ENCODE measurements at regions not wholly inside any gene's neighbourhood (a gene's known extent, or its start where the extent isn't known, plus 50 kb on each side); places are given as distances from the start of the nearest gene placed in this dataset.

DNA sequence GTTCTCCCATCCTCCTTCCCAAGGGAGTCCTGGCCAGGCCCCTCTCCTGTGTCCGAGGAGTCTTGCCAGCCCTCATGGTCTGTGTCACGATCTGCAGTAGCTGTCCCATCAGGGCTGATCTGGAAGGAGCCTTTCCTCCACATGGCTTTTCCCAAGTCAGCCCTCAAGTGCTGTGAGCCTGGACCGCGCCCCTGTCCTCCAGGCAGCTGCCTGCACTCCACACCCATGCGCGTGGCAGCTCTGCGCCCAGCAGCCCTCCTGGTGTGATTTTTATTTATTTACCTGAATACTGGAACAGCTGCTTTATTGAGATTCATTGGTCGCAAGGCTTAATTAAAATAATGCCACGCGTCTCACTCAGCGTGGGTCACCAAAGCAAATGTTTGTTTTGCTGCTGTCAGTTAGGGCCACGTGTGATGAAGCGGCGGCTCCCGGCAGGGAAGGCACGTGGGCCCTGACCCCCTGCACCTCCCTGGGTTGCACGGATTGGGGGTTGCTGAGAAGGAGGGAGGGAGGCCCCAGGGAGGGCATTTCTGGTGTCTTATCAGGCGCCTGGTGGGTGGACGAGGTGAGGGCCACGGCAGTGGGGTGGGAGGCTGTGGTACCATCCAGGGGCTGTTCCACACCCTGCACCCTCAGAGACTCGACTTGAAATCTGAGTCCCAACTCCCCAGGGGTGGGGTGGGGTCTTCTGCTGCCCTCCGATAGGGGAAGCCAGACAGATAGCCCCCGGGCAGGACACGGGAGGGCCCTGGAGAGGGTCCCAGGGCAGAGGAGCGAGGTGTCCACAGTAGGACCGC lies 206.3 kb upstream of the C14orf180 start:
- no peak for DNase-seq

DNA sequence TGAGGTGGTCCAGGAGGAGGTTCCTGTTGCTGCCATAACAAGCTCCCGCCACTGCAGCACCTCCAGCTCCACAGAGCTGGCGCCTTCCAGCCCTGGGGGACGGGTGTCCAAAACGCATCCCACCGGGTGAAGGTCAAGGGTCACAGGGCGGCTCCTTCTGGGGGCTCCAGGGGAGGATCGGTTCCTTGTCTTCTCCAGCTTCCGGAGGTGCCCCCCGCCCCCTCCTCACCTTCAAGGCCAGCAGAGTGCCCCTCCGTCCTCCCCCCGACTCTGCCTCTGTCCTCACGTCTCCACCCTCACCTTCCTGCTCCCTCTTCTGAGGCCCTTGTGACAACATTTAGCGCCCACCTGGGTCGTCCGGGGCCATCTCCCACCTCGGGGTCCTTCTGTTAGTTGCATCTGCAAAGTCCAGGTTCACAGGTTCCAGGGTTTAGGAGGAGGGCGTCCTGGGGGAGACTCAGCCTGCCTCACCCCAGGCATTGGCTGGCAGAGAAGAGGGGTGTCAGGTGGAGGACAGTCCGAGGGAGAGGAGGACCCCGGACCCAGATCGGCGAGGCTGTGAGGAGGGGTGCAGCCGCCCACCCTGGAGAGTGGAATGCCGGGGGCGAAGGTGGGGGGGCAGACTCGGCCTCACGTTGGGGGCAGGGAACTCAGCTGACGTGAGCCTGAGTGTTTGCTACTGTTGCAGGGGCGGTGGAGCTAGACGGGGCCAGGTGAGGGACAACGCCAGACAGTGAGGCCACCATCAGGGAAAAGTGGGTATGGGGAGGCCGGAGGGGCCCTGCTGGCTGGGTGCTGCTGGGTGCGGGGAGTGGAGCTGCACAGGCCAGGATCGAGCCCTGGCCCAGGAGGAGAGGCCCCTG lies 205.5 kb upstream of the C14orf180 start:
- DNase-seq, result no peak

DNA sequence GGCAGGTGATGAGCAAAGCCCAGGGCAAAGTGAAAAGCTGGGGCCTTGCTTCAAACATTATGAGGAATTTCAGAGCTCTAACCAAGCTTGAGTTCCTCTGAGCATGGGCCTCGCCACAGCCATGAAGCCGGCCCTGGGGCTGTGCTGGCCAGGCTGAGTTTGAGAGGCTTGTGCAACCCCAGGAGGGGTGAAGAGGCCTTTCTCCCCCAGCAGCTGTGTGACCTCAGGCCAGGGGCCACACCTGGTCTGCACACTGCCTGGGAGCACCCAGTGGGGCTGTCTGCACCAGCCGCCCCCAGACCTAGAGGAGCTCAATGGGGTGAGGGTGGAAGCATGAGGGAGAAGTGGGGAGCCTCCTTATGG lies 204.9 kb upstream of the C14orf180 start:
- DNase-seq, result no peak

DNA sequence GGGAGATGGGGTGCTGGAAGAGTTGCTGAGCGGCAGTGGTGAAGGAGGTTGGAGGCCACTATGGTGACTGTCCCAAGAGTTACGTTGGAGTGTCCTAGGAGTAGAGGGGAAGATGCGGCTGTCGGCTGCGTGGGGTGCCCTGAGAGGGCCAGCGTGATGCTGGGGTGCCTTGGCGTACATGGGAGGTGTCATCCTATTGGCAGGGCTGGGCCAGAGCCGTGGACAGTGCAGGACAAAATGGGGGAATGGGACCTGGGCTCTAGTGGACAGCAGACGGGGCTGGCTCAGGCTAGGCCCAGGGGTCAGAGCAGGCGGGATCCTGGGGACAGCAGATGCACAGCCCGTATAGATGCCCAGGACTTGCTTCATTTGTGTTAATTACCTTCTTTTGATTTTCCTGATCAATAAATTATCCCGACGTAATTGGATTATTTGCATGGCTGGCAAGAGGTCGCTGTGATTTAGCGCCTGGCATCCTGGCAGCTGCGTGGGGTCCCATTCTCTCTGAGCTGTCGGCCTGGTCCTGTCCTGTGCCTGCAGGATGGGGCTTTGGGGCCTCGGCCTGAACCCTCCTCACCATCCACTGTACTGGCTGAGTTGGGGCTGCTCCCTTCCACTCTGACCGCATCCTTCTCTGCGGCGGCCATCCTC lies 203.9 kb upstream of the C14orf180 start:
- DNase-seq, result no peak

DNA sequence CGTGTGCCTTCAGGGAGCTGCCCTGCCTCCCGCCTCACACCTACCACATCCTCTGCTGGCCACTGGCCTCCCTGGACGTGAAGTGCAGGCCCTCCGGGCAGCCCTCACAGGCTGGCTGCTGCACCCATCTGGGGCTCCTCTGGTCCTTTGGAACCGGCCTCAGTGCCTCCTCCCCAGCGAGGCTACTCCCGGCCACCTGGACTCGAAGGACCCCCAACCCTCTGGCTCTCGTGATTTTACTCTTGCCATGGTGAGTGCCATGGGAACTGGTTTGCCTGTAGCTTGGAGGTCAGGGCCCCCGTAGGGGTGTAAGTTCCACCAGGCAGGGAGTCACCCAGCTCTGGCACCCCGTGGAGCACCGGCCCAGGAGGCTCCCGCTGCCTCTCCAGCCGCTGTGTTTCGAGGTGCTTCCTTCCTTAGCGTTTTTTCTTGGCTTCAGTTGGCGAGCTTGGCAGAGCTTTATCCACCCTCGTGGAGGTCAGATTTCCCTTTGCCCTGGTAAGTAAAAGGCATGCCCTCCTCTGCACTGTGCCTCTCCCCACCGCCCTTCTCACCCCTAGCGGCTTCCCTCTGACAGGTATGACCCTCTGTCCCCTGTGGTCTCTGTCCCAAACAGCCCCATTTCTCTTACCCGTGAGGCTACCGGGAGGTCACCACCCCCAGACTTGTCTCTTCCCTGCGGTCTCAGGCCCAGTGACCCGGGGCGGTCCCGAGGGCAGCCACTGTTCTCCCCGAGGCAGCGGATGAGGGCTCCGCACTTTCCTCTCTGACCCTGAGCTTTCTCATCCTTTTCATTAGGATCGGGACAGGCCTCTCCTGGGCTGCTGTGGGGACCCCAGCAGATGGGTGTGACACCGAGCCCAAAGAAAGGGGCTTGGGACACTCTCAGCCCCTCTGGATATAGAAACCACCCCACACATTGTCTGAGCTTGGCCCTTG lies 203.1 kb upstream of the C14orf180 start:
- DNase-seq, result no peak

DNA sequence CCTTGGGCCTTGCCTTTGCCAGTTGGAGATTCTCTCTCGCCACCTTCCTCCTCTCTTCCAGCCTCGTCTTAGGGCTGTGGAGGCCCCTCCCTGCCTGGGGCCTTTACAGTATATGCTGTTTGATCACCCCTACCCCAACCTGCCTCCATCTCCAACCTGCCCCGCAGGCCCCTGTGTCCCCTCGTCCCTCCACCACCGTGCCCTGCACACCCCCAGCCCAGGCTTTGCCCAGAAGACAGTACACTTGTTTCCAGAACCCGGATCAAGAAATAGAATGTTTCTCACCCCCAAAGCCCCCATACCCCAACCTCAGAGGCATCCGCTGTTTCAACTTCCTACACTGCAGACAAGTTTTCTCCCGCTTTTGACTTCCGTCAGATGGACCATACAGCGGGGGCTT lies 202.3 kb upstream of the C14orf180 start:
- no peak for DNase-seq

DNA sequence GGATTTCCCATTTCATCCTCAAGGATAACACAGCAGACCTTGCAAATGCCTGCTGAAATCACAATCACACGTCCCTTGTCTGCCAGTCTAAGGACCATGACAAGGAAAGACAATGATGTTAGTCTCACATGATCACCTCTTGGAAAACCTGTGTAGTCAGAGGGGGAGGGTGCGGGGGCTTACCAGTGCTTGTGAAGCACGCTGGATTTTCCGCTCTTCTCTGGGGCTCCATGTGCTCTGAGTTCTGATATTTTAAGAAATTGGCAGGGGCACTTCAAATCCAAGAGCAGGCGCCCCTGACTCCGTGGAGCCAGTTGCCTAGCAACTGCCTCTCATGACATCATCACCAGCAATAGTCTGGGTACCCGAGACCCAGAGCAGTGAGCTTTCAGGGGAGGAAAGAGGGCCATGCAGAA lies 200.9 kb upstream of the C14orf180 start:
- no peak for DNase-seq

DNA sequence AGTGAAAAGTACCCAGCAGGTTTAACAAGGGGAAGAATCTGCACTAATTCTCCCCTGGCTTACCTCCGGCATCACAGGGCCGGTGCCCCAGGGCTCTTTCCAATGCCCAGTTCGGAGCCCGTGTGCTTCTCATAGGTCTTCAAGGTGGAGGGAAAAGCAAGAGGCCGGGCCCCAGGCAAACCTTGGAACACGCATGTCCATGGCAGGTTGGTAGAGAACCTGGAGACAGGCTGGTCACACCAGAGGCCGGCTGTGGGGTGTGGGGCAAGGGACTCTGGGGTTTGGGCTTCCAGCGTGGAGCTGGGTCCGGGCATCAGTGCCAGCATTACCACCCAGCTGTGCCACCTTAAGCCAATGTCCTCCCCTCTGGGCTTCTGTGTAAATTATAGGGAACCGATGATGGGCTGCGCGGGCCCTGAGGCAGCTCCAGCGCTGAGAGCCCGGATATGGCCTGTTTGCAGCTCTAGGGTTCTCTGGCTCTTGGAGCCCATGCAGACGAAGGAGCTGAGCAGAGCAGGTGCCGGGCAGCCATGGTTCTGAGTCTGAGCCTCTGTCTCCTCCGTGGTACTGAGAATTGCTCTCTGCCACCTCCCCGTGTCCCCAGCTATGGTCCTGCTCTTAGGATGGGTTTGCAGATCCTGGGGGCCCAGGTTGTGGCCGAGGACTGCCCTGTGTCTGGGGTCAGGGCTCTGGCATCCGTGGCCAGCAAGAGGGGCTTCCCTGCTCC lies 197.0 kb upstream of the C14orf180 start:
- DNase-seq, result no peak

- DNase-seq, result no peak
These were observed 196.2 kb upstream of the C14orf180 start for GRCh38 chr14:104383088-104383995.

GRCh38 chr14:104383996-104384775 lies 195.4 kb upstream of the C14orf180 start:
- no peak for DNase-seq

- no peak for DNase-seq
These were observed 194.8 kb upstream of the C14orf180 start for GRCh38 chr14:104384776-104385071.

DNA sequence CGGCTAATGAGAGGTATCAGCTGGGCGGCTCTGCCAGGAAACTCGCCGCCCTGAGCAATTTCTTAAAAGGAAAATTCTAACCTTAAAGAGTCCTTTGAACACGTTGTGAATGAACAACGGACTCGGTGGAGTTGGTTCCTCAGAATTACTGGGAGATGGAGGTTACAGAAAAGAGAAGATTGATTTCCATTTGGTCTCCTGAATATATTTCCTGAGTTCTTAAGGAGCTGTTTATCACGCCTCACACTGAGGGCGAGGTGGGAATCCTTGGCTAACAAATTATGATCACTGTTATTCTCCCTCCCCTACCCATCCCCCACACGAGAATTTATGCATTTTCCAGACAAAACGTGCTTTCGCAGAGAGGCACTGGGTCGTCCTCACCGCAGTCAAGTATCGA lies 194.5 kb upstream of the C14orf180 start:
- DNase-seq, result no peak

DNA sequence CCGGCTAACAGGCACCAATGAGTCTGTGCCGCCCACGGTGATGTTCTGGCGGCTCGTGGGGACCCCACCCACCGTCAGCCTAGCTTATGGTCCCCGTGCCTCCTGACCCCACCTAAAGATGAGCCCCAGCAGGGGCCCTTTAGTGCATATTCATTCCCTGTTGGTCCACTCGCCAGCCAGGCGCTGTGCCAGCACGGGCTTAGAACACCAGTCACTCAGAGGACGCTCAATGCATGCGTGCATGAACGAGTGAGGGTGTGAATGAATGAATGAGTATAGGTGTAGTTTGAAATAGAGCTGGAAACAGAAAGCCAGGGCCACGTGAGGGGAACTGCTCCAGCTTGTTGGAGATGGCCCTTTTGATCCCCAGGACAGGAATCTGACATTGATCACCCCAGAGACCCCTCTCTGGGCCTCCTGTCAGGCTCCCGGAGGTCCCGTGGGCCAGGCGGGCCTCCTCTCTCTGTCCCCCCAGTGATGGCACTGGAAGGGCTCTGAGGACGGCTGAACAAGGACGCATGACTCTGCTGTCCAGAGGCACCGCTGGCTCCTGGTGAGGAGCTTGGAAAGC lies 193.9 kb upstream of the C14orf180 start:
- no peak for DNase-seq

DNA sequence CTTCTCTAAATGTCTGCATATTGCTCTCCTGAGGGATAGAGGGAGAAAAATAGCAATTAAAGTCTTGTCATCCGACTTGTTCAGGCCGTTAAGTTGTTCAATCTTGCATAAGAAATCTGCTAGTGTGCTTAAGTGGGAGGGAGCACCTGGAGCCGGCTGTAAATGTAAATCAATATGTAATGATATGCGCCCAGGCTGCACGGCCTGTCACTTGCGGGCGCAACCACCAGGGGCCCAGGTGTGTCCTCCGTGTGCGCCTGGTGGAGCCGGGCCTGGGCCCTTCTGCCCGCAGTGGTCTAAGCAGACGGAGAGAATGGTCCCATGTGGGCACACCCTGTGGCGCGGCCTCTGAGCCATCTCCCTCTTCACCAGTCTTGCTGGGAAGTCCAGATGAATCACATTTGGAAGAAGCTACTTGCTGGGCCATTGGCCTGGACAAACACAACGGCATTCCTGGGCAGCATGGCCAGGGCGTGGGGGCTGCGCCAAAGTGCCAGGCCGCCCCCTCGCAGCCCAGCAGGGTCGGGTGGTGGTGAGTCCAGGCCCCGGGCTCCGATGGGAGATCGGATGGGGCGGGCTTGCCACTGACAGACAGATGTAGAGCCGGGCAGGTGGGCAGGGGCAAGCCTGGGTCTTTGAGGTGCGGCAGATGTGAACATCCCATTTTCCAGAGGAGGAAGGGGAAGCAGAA lies 193.3 kb upstream of the C14orf180 start:
- DNase-seq, result no peak

DNA sequence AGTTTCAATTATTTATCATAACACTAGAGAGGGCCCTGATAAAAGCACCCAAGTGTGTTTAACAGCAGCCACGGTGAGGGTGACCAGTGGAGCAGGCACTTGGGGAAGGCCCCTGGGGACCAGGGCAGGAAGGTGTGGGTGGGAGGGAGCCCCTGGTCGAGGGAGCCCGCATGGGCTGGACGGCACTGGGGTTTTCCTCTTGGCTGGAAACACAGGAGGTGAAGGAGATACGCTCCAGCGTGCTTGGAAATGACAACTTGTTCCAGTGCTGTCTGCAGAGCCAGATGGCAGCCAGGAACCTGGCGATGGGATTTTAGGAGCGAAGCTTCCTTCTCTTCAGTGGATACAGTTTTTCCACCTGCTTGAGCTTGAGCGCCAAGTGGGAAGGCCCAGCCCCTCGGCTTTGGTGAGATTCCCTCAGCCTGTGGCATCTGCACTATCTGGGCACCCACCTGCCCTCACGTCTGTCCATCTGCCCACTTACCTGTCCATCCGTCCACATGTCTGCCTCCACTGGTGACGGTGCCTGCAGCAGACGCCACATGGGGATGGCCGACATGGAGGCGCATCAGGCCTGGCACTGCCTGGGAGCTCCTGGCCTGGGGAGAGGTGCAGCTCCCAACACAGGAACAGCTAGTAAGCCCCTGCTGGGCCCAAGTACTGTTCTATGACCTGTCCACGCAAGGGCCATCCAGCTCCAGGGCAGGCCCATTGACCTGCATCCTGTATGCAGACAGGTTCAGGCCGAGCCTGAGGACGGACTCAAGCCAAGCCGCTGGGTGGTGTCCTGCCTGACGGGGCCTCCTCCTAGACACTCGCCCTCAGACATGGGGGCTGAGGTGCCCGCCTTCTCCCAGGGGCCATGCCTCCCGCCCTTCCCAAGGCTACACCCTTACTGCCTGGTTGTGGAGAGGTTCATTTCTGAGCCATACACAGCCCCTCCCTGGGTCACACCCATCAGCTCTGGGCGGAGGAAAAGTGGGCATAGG lies 192.2 kb upstream of the C14orf180 start:
- no peak for DNase-seq

GRCh38 chr14:104388011-104388521 lies 191.5 kb upstream of the C14orf180 start:
- DNase-seq, result no peak

GRCh38 chr14:104388541-104389325 lies 190.8 kb upstream of the C14orf180 start:
- DNase-seq, result no peak
